Tibial nerve (tissue), 4 donors: ENCODE measurements at regions not wholly inside any gene's neighbourhood (a gene's known extent, or its start where the extent isn't known, plus 50 kb on each side); places are given as distances from the start of the nearest gene placed in this dataset.

Source experiments
- DNase-seq, 2 donors: peaks; one replicate each; pipeline ENCODE4 v3.0.0-alpha.2; 2019; ENCODE audit warnings: low spot score in 2 of 2
- H3K27ac ChIP-seq, 4 donors: fragments of 200-600 bp; sonication (generic) in 3 of 4; one replicate each; pipeline ENCODE4 v1.5.1; 2017 to 2019; ENCODE audit warnings: mild to moderate bottlenecking in 1 of 4
- H3K27me3 ChIP-seq, 2 donors: fragments of 200-600 bp; sonication (generic) in 1 of 2; one replicate each; pipeline versions ENCODE4 v1.5.1 to v1.6.0; 2017 to 2019
- H3K36me3 ChIP-seq, 3 donors: fragments of 200-600 bp; sonication (generic); one replicate each; pipeline ENCODE4 v1.5.1; 2018 to 2019
- H3K4me1 ChIP-seq, 4 donors: fragments of 200-600 bp; sonication (generic) in 3 of 4; one replicate each; pipeline ENCODE4 v1.5.1; 2017 to 2019
- H3K4me3 ChIP-seq, 4 donors: fragments of 200-600 bp; sonication (generic) in 3 of 4; one replicate each; pipeline ENCODE4 v1.5.1; 2017 to 2019; ENCODE audit warnings: mild to moderate bottlenecking in 1 of 4, moderate library complexity in 1 of 4
- H3K9me3 ChIP-seq, 4 donors: fragments of 200-600 bp; sonication (generic) in 3 of 4; one replicate each; pipeline ENCODE4 v1.5.1; 2017 to 2019
- CTCF ChIP-seq, 5 experiments: fragments of 200-600 bp in 3 of 5; fragments of 450-650 bp in 2 of 5; sonication (generic) in 3 of 5; IDR thresholded peaks; one replicate each; pipeline ENCODE4 v1.5.1; 2016 to 2019; ENCODE audit warnings: antibody characterized with exemption in 5 of 5, mild to moderate bottlenecking in 3 of 5, moderate library complexity in 2 of 5
- EP300 ChIP-seq, 2 donors: sonication (generic); formaldehyde crosslinking; IDR thresholded peaks; one replicate each; pipeline ENCODE4 v1.6.1; 2017; ENCODE audit warnings: antibody characterized with exemption in 2 of 2, mild to moderate bottlenecking in 1 of 2
- POLR2A ChIP-seq, 2 donors: fragments of 450-650 bp; IDR thresholded peaks; one replicate each; pipeline ENCODE4 v1.6.1; 2017; ENCODE audit warnings: antibody characterized with exemption in 2 of 2, mild to moderate bottlenecking in 2 of 2, moderate library complexity in 2 of 2
- WGBS, 2 donors: methylation state at CpG; one replicate each; pipeline ENCODE4 v1.1.5; 2018; 5-methylcytosine and 5-hydroxymethylcytosine counted together

- no peak for DNase-seq
- no peak overlapping the region for H3K4me3 ChIP-seq
- WGBS, 2 donors: 86 to 88% methylated on average over 16 to 24 of the region's 28 CpGs
Measured at GRCh38 chr2:419687-420317, 131.9 kb upstream of the ALKAL2 start.

GRCh38 chr2:417662-418061 lies 129.8 kb upstream of the ALKAL2 start:
- no peak for DNase-seq
- TF ChIP-seq EP300 (IDR thresholded peaks at IDR 0.05): no peak
- no peak for TF ChIP-seq CTCF (IDR thresholded peaks at IDR 0.05)
- TF ChIP-seq POLR2A (IDR thresholded peaks at IDR 0.05): no peak
- WGBS, 2 donors: 63 to 66% methylated on average over 5 of the region's 5 CpGs
- no peaks in the 10 kb centered on the region for H3K4me1 ChIP-seq
- H3K4me3 ChIP-seq: no peak overlapping the region
- H3K36me3 ChIP-seq: no peaks in the 10 kb centered on the region
- no peaks in the 10 kb centered on the region for H3K9me3 ChIP-seq
- no peaks in the 10 kb centered on the region for H3K27me3 ChIP-seq
- no peak overlapping the region for H3K27ac ChIP-seq

More at GRCh38 chr2:419687-420317, 131.9 kb upstream of the ALKAL2 start:
- Histone ChIP-seq H3K27ac (no peak overlapping the region), H3K4me1 (no peaks in the 10 kb centered on the region), H3K36me3 (no peaks in the 10 kb centered on the region), H3K9me3 (no peaks in the 10 kb centered on the region), H3K27me3 (no peaks in the 10 kb centered on the region)
- no peak for TF ChIP-seq EP300 (IDR thresholded peaks at IDR 0.05)
- no peak for TF ChIP-seq CTCF (IDR thresholded peaks at IDR 0.05)
- no peak for TF ChIP-seq POLR2A (IDR thresholded peaks at IDR 0.05)

GRCh38 chr2:417006-417405 lies 129.1 kb upstream of the ALKAL2 start:
- Histone ChIP-seq H3K4me3 (no peak overlapping the region), H3K9me3 (no peaks in the 10 kb centered on the region), H3K27ac (no peak overlapping the region), H3K4me1 (no peaks in the 10 kb centered on the region), H3K27me3 (no peaks in the 10 kb centered on the region), H3K36me3 (no peaks in the 10 kb centered on the region)
- DNase-seq: no peak
- WGBS, 2 donors: 84 to 86% methylated on average over 3 of the region's 3 CpGs
- no peak for TF ChIP-seq CTCF (IDR thresholded peaks at IDR 0.05)
- TF ChIP-seq EP300 (IDR thresholded peaks at IDR 0.05): no peak
- TF ChIP-seq POLR2A (IDR thresholded peaks at IDR 0.05): no peak

GRCh38 chr2:415986-416610 lies 128.2 kb upstream of the ALKAL2 start:
- Histone ChIP-seq H3K36me3 (no peaks in the 10 kb centered on the region), H3K27ac (no peak overlapping the region), H3K9me3 (peaks cover 0 to 1% (median 0%) of the 10 kb centered on the region in 4 donors), H3K27me3 (no peaks in the 10 kb centered on the region), H3K4me1 (no peaks in the 10 kb centered on the region), H3K4me3 (no peak overlapping the region)
- TF ChIP-seq EP300 (IDR thresholded peaks at IDR 0.05): no peak
- no peak for TF ChIP-seq CTCF (IDR thresholded peaks at IDR 0.05)
- TF ChIP-seq POLR2A (IDR thresholded peaks at IDR 0.05): no peak
- DNase-seq: no peak
- WGBS, 2 donors: 87 to 89% methylated on average over 12 of the region's 12 CpGs

- no peak for TF ChIP-seq EP300 (IDR thresholded peaks at IDR 0.05)
- 84 to 85% methylated on average over 4 of the region's 4 CpGs for WGBS, 2 donors
- no peak overlapping the region for H3K27ac ChIP-seq
- H3K36me3 ChIP-seq: no peaks in the 10 kb centered on the region
- H3K4me1 ChIP-seq: no peaks in the 10 kb centered on the region
- no peak overlapping the region for H3K4me3 ChIP-seq
- H3K9me3 ChIP-seq: peaks cover 0 to 6% (median 0%) of the 10 kb centered on the region in 4 donors
- no peak for DNase-seq
- H3K27me3 ChIP-seq: no peaks in the 10 kb centered on the region
Measured at GRCh38 chr2:409523-409922, 121.6 kb upstream of the ALKAL2 start.
